Stimulated activated CD4-positive, alpha-beta T cell treated with anti-CD3 and anti-CD28 coated beads, Interleukin-2, amount 100 ng/mL, for 24 hours (primary cell): ENCODE measurements at regions not wholly inside any gene's neighbourhood (a gene's known extent, or its start where the extent isn't known, plus 50 kb on each side); places are given as distances from the start of the nearest gene placed in this dataset.

ENCODE experiments used
- DNase-seq, 2 donors: peaks; one replicate each; pipeline ENCODE4 v3.0.0-alpha.2; 2020

GRCh38 chr1:219397511-219397910 lies 215.4 kb downstream of the ZC3H11B start:
- DNase-seq, result no peak

- no peak for DNase-seq
Measured at GRCh38 chr1:219391297-219391696, 217.6 kb downstream of the LYPLAL1 start.

DNA sequence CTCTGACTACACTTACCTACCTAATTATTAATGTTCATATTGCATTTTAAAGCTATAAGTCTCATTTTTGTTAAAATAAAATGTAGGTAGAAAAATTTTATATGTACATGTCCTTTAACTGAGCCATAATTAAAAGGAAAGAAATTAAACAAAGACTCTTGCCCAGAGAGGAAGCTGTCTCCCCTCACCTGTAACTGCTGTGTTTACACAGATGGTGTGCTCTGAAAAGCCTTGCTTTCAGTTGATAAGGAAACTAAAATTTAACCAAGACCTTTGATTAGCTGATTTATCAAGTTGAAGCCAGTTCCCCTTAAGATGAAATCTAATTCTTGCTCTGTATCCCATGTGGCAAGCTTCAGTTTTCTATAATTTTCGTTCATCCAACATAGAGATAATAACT lies 213.5 kb downstream of the LYPLAL1 start:
- DNase-seq, result no peak

DNA sequence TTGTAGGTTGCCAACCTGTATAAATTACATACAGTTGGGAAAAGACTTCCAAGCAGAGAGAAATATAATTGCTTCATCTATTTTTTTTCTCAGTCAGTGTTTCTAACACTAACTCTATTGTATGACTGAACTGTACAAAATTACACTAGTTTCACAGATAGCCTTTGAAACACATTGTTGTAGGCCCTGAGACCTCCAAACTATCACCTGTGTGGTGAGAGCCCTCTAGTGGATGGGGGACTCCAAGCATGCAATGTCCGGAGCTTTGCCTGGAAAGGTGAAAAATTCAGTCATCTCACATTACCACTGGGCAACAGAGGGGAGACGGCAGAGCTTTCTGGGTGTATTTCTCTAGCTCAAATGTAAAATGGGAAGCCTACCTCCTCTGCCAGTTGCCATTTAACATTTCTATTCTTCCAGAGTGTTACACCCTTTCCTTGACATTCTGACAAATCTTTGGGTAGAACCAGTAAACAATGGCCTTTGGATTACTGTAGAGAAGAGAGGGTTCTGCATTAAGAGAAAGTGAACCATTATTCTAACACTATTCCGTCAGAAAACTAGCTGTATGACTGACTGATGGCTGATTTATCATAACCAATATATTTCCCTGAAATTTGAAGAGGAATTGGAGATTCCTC lies 212.2 kb downstream of the LYPLAL1 start:
- peak; percentile 27 to 29 for DNase-seq

- no peak for DNase-seq
Measured at GRCh38 chr1:219383281-219383680, 209.6 kb downstream of the LYPLAL1 start.

DNA sequence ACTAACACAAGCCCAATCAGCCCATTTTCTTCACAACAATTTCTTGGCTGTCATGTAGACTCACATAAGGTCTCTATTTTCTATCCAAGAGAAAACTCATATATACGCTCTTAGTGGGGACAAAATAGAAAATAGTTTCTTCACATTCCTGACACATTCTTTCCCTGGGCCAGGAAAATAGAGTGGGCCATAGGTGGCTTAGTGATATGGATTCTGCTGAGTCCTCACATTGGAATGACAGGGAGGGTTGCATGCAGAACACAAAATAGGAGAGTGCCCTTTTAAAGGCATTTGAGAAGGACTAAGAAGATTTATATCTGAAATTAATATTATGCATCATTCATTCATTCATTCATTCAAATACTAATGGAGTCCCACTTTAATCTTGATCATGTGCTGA lies 207.7 kb downstream of the LYPLAL1 start:
- DNase-seq, result no peak

DNA sequence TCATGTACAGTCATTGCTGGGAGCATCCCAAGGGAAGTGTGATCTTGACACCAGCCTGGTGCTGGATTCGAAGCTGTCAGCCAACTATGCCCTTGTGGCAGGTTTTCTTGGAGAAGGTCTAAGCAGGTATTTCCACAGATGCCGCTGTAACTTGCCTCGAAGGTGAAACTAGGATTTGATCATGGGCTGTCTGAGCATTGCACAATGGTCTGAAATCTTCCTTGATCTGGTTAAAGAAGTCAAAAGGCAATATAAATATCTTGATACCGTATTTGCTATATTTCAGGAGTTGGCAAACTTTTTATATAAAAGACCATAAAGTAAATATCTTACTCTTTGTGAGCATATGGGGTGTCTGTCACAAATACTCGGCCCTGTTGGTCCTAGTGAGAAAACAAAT lies 206.8 kb downstream of the LYPLAL1 start:
- no peak for DNase-seq

DNA sequence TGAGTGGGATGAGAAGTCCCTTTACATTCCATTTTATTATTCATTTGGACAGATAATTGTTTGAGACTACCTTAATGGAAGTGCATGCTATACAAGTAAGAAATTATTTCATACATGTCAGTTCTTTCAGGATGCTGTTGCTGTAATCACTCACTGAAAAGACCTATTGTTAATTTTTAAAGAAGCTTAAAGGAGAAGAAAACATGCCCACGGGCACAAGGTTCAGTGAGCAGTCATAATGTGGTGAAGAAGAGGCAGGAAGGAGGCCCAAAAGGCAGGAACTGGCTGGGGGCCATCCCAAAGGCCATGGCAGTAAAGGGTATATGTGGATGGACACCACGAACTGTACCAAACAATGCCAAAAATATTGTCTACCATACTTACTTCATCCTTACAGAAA lies 206.0 kb downstream of the LYPLAL1 start:
- DNase-seq, result no peak

DNA sequence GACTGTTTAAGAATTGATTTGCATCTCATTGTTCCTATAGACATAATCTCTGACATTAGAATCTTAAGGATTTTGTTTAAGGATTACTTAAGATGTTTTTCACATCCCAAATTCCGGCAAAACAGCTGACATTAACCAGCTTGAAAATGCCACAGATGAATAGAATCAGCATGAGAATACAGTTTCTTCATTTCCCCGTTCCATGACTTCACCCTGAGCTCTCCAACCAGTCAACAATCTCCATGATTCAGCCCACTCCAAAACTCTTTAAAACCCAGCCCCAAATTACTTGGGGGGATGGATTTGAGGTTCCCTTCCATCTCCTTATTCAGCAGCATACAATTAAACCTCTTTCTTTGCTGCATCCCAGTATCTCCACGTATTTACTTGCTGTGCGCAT lies 201.0 kb downstream of the LYPLAL1 start:
- no peak for DNase-seq

GRCh38 chr1:219374046-219374566 lies 200.4 kb downstream of the LYPLAL1 start:
- DNase-seq, result no peak

DNA sequence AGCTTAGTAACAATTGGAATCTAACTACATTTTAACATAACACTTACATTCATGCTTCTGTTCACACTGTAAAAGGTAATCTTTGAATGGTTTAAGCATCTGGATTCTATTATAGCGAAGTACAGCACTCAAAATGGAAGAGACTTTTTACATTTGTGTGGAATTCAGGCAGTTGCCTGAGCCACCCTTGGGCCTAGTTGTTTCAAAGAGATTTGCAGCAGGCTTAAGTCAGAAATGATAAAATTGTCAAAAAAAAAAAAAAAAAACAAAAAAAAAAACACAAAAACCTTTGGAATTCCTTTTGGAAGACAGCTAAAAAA lies 199.9 kb downstream of the LYPLAL1 start:
- no peak for DNase-seq

DNA sequence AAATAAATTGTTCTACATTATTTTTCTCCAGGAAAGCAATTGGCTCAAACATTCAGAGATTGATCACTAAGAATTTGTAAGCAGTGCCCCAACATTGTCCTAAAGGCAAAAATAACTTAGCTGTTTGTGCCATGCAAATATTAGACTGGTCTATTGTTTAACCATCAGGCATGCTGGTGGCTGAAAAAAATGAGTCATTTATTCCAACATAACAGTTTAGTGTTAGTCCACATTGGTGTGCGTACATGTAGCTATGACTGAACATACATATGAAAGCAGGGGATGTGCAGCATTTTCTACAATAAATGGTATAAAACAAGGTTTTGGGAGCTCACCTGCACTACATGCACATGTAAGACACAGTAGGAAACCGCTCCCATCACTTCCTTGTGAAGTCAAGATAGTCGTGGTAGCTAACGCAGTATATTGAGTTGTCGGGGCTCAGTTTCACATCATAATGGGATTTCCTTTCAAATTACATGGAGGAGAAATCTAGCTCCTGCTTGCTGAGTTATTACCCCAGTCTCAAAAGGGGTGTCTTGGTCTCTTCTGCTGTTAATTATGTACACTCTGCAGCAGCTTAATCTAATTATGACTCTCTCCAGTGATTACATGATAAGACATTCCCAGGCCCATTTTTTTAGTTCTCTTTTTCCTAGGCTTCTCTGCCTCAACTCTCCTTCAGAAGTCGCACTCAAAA lies 199.4 kb downstream of the LYPLAL1 start:
- DNase-seq, result no peak

GRCh38 chr1:219371471-219371870 lies 197.8 kb downstream of the LYPLAL1 start:
- DNase-seq, result no peak

- no peak for DNase-seq
Measured at GRCh38 chr1:219367496-219367895, 193.8 kb downstream of the LYPLAL1 start.

GRCh38 chr1:219365451-219365850 lies 191.8 kb downstream of the LYPLAL1 start:
- DNase-seq, result no peak

DNA sequence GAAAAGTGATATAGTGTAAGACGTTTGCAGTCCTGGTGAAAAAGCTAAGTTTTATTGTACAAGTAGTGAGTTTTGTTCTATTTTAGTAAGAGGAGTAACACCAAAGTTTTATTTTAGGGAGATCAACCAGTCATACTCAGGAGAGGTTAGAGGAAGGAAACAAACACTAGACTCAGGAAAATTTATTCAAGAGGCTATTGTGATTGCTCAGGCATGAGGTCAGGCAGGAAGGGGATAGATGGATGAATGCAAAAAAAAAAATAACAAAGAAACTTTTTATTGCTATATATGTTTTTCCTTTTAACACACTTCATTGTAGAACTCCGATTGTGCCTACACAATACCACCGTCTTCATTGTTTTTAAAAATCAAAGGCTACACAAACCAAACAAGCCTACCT lies 189.0 kb downstream of the LYPLAL1 start:
- no peak for DNase-seq

DNA sequence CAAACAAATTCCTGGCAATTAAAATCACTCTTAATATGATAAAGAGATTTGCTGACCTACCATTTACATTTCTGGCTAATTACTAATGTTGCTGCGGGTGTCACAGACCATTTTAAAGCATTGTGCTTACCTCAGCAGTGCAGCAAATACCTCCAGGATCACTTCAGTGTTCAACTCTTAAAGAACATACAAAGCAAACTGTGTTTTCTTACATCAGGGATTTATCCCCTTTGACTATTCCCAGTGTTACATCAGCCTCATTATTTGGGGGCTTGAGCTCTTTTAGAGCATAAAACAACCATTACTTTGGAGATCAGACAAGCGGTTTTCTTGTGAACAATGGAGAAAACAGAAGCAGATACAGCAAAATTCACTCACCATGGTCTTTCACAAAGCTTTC lies 185.4 kb downstream of the LYPLAL1 start:
- no peak for DNase-seq

DNA sequence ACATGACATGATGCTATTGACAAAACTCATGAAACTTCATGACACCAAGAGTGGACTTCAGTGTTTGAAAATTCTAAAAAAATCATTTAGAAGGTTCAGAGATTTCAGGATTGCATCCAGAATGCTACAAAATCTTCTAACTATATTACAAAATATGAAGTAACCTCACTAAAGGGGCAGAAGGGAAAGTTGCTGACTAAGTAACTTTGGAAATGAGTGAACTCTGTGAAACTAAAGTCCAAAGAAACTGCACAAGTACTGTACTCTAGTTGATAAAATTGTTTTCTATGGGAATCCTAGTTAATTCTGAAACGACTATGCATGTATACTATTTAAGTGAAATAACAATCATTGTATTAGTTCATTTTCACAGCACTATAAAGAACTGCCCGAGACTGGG lies 184.4 kb downstream of the LYPLAL1 start:
- no peak for DNase-seq

DNA sequence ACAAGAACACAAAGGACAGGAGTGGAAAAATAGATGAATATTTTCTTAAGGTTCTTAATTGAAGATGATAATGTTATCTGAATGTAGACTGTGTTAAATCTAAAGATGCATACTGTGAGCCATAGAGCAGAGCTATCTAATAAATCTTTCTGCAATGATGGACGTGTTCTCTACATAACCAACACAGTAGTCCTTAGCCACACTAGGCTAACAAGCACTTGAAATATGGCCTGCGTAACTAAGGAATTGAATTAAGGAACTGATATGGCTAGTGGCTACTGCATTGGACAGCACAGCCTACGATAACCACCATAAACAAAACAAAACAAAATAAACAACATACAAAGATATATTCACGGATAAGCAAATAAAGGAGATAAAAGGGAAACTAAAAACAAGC lies 181.3 kb downstream of the LYPLAL1 start:
- DNase-seq, result no peak

DNA sequence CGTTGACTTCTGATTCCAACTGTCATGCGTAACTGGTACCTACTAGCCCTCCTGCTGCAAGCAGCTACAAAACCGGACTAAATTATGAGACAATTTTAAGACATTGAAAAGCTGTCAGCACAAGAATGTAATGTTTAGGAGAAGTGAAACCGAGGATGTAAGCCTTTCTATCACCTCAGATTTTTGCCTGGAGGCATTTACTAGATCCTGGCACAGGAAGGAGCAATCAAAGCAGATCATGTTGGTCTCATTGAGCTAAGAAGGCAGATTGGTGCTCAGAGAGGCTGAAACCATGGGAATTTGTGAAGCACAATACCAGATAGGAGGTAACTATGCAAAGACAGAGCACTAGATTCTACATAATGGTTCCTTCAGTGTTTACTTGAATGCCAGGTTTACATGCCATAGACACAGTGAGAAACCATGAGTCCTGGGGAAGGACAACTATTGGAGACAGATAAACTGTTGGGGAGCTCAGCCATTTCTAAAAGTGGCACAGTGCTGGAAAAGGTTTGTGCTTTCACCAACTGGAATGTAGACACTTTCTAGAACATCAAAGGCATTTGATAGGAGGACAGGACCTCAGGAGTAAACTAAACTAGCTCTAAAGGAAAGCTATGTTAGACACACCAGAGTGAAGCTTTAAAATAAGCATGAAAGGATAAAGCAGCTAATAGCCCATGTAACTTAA lies 179.4 kb downstream of the LYPLAL1 start:
- DNase-seq, result no peak

GRCh38 chr1:219350172-219350931 lies 176.7 kb downstream of the LYPLAL1 start:
- DNase-seq, result no peak

DNA sequence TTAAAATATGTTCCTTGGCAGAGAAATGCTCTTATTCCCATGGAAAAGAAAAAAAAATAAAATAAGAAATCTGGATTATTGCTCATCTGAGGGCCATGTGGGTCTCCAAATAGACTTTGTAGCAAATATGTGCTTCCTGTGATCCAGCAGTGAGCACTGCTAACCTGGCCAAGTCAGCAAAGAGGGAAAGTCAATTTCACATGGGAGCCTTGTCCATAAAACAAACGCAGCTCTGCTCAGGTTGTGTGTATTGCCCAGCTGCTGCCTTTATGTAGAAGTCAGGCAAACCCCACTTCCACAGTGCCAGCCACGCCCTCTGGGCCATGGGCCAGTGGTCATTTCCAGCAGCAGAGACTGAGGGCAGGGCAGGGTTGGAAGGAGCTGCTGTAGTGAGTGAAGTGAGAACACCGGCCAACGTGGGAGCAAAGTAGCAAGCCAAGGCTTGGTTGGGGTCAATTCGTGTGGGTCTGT lies 174.3 kb downstream of the LYPLAL1 start:
- no peak for DNase-seq

DNA sequence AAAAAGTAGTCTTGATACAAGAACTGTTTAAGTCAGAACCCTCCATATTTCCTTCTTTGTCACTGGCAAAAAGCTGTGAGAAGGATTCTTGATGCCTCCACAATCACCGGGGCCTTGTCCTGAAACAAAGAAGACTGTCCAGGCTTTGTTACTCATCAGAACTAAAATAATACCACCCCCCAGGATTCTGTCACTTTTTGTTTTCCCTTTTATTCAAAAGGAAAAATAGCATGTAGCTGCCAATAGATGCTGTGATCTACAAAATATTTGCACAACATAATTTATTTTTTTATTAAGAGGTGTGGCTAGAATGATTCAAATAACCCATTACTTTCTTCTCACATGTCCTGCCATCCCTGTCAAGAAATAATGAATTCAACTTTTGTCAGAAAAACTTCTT lies 173.7 kb downstream of the LYPLAL1 start:
- no peak for DNase-seq
